Loucy (cell line): ENCODE measurements at regions not wholly inside any gene's neighbourhood (a gene's known extent, or its start where the extent isn't known, plus 50 kb on each side); places are given as distances from the start of the nearest gene placed in this dataset.

ENCODE experiments used
- H2AFZ ChIP-seq: fragments of 200-600 bp; sonication (generic); 2 replicates; pipeline ENCODE4 v1.6.0; 2016; ENCODE audit warnings: antibody characterized with exemption, mild to moderate bottlenecking, low read length, moderate library complexity
- H3F3A ChIP-seq: fragments of 200-600 bp; 2 replicates; pipeline ENCODE4 v1.6.0; 2016; ENCODE audit warnings: antibody characterized with exemption, low read depth, mild to moderate bottlenecking
- H3K27me3 ChIP-seq: fragments of 200-600 bp; sonication (generic); 2 replicates; pipeline ENCODE4 v1.6.1; 2014; ENCODE audit warnings: low read length, mild to moderate bottlenecking; ENCODE audit not compliant: insufficient read depth, poor library complexity, severe bottlenecking
- H3K36me3 ChIP-seq: fragments of 200-600 bp; sonication (generic); 2 replicates; pipeline ENCODE4 v1.6.1; 2016; ENCODE audit warnings: low read length; ENCODE audit not compliant: insufficient read depth
- H3K4me1 ChIP-seq: fragments of 200-600 bp; sonication (generic); 2 replicates; pipeline ENCODE4 v1.5.1; 2014; ENCODE audit warnings: low read length, mild to moderate bottlenecking; ENCODE audit not compliant: insufficient read depth, poor library complexity, severe bottlenecking
- H3K4me2 ChIP-seq: fragments of 200-600 bp; sonication (generic); 2 replicates; pipeline ENCODE4 v1.6.0; 2014; ENCODE audit warnings: antibody characterized with exemption, low read length, low read depth, mild to moderate bottlenecking; ENCODE audit not compliant: poor library complexity, severe bottlenecking
- H3K4me3 ChIP-seq: fragments of 200-600 bp; sonication (generic); 2 replicates; pipeline ENCODE4 v1.5.1; 2014; ENCODE audit warnings: low read length, mild to moderate bottlenecking, mixed read lengths; ENCODE audit not compliant: poor library complexity, severe bottlenecking
- H3K79me2 ChIP-seq: fragments of 200-600 bp; sonication (generic); 2 replicates; pipeline ENCODE4 v1.6.1; 2014; ENCODE audit warnings: low read length; ENCODE audit not compliant: insufficient read depth
- H3K9ac ChIP-seq: fragments of 200-600 bp; sonication (generic); 2 replicates; pipeline ENCODE4 v1.6.0; 2014; ENCODE audit warnings: mild to moderate bottlenecking, low read depth, low read length, moderate library complexity; ENCODE audit not compliant: poor library complexity, severe bottlenecking
- H3K9me2 ChIP-seq: fragments of 200-600 bp; sonication (generic); replicated peaks from 2 replicates; pipeline ENCODE4 v1.6.1; 2016; ENCODE audit warnings: low read depth, low read length, mixed read lengths
- H3K9me3 ChIP-seq: fragments of 200-600 bp; sonication (generic); 2 replicates; pipeline ENCODE4 v1.6.1; 2014; ENCODE audit warnings: mild to moderate bottlenecking, antibody characterized with exemption, low read length, low read depth; ENCODE audit not compliant: insufficient read depth
- H4K20me1 ChIP-seq: fragments of 200-600 bp; sonication (generic); 2 replicates; pipeline ENCODE4 v1.6.0; 2014; ENCODE audit warnings: antibody characterized with exemption, low read length, mild to moderate bottlenecking; ENCODE audit not compliant: insufficient read depth, poor library complexity, severe bottlenecking
- EZH2phosphoT487 ChIP-seq: fragments of 200-600 bp; IDR thresholded peaks from 2 replicates; pipeline ENCODE4 v1.6.1; 2018; ENCODE audit warnings: antibody characterized with exemption, mild to moderate bottlenecking, moderate library complexity, borderline replicate concordance
- TF ChIP-seq, protein P1 (sequence below): fragments of 200-600 bp; sonication (generic); conservative IDR thresholded peaks from 2 replicates; pipeline ENCODE4 v1.5.1; 2014; ENCODE audit warnings: mild to moderate bottlenecking, antibody characterized with exemption, low read length

- Histone ChIP-seq H3K9me2 (no peaks in the 10 kb centered on the region), H3K4me1 (no peaks in the 10 kb centered on the region)
- TF ChIP-seq, protein P1, sequence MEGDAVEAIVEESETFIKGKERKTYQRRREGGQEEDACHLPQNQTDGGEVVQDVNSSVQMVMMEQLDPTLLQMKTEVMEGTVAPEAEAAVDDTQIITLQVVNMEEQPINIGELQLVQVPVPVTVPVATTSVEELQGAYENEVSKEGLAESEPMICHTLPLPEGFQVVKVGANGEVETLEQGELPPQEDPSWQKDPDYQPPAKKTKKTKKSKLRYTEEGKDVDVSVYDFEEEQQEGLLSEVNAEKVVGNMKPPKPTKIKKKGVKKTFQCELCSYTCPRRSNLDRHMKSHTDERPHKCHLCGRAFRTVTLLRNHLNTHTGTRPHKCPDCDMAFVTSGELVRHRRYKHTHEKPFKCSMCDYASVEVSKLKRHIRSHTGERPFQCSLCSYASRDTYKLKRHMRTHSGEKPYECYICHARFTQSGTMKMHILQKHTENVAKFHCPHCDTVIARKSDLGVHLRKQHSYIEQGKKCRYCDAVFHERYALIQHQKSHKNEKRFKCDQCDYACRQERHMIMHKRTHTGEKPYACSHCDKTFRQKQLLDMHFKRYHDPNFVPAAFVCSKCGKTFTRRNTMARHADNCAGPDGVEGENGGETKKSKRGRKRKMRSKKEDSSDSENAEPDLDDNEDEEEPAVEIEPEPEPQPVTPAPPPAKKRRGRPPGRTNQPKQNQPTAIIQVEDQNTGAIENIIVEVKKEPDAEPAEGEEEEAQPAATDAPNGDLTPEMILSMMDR = no peak
- TF ChIP-seq EZH2phosphoT487 = no peak
Observed at GRCh38 chr2:23283653-23284052, 101.3 kb upstream of the KLHL29 start.

DNA sequence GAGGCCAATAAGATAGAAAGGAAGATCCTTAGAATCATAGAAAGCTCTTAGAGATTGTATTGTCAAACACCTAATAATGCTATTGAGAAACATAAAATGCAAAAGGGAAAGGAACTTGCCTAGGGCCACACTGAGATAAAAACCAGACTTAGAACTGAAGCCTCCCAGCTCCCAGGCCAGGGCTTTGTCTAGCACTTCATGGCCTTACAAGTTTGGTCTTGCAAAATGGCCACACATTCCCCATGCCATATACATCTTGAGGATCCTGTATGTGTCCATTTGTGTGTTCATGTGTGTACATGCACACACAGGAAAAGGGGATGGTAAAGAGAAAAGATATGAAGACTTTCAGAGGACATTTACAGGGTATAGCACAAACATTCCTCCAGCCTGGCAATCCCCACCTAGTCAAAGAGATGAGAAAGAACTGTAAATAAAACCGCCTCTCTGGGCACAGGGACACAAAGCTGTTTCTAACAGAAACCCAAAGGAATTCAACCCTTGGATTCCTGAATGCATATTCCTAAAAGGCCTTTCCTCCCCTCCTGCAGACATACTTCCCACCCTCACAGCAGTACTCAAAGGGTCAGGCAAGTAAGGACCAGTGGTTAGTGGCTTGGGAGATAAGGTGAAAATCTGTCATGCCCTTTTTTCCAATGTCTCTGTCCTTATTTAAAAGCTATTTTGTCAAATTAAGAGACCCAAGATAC, 99.7 kb upstream of the KLHL29 start:
- no peaks in the 10 kb centered on the region for H4K20me1 ChIP-seq
- H3K9me2 ChIP-seq = no peaks in the 10 kb centered on the region
- no peaks in the 10 kb centered on the region for H3F3A ChIP-seq
- H3K9ac ChIP-seq = no peak overlapping the region
- no peak overlapping the region for H2AFZ ChIP-seq
- H3K36me3 ChIP-seq = no peaks in the 10 kb centered on the region
- no peaks in the 10 kb centered on the region for H3K9me3 ChIP-seq
- TF ChIP-seq EZH2phosphoT487 = no peak
- TF ChIP-seq, protein P1 = no peak
- no peaks in the 10 kb centered on the region for H3K79me2 ChIP-seq
- no peak overlapping the region for H3K4me2 ChIP-seq
- no peak overlapping the region for H3K4me3 ChIP-seq
- no peaks in the 10 kb centered on the region for H3K4me1 ChIP-seq
- no peaks in the 10 kb centered on the region for H3K27me3 ChIP-seq

More at GRCh38 chr2:23283653-23284052, 101.3 kb upstream of the KLHL29 start:
- Histone ChIP-seq H3F3A (no peaks in the 10 kb centered on the region), H3K9ac (no peak overlapping the region), H4K20me1 (no peaks in the 10 kb centered on the region), H3K4me2 (no peak overlapping the region), H3K4me3 (no peak overlapping the region), H3K79me2 (no peaks in the 10 kb centered on the region), H3K36me3 (no peaks in the 10 kb centered on the region), H2AFZ (no peak overlapping the region), H3K9me3 (no peaks in the 10 kb centered on the region), H3K27me3 (no peaks in the 10 kb centered on the region)

- Histone ChIP-seq H3K4me3 (no peak overlapping the region), H3K4me2 (no peak overlapping the region)
- TF ChIP-seq EZH2phosphoT487 = no peak
- TF ChIP-seq, protein P1 = no peak
Observed at GRCh38 chr2:23286031-23286757, 98.8 kb upstream of the KLHL29 start.

More at GRCh38 chr2:23286031-23286757, 98.8 kb upstream of the KLHL29 start:
- no peaks in the 10 kb centered on the region for H3K79me2 ChIP-seq
- no peaks in the 10 kb centered on the region for H3K4me1 ChIP-seq
- H3F3A ChIP-seq = no peaks in the 10 kb centered on the region
- no peak overlapping the region for H2AFZ ChIP-seq
- H3K9me2 ChIP-seq = no peaks in the 10 kb centered on the region
- H3K27me3 ChIP-seq = no peaks in the 10 kb centered on the region
- H3K9me3 ChIP-seq = no peaks in the 10 kb centered on the region
- no peaks in the 10 kb centered on the region for H4K20me1 ChIP-seq
- H3K9ac ChIP-seq = no peak overlapping the region
- no peaks in the 10 kb centered on the region for H3K36me3 ChIP-seq
